ENCODE measurements at regions not wholly inside any gene's neighbourhood (a gene's known extent, or its start where the extent isn't known, plus 50 kb on each side); places are given as distances from the start of the nearest gene placed in this dataset.
"Not testable (repeated sequence)": the region's sequence is repeated elsewhere in the genome, so short reads cannot be mapped to it uniquely, and the experiment has no call there.

DNA sequence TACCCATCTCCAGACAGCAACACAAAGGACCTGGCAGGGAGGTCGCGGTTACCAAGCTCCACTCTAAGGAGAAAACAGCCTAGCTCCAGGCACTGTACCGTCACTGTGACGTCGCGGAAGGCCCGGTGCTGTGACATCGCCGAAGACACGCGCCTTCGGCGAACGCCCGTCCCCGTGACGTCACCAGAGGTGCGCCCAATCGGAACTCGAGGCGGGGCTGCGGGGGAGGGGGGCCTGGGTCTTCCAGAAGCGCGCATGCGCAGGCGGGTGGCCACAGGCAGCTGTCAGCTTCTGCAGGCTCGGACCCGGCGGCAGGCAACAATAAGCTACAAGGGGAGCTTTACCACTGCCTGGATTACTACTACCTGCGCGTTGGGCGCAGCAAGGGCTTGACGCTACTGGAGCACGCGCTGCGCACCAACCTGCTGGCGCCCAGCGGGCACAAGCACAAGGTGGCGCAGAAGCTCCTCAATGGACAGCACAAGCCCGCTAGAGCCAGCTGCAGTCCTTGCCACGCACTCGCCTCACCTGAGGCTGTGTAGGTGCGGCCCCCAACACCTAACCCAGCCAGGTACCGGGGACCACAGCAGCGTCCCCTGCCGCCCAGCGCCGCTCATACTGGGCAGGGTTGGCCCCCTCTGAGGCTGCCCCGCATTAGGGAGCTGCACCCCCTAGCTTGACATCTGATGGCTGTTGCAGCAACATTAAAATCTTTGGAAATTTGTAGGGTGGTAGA lies 208.4 kb downstream of the TPST1 start:
- DNase-seq (ENCODE audit: low read depth in 2 of 2) = peak; percentile 57 to 60

DNA sequence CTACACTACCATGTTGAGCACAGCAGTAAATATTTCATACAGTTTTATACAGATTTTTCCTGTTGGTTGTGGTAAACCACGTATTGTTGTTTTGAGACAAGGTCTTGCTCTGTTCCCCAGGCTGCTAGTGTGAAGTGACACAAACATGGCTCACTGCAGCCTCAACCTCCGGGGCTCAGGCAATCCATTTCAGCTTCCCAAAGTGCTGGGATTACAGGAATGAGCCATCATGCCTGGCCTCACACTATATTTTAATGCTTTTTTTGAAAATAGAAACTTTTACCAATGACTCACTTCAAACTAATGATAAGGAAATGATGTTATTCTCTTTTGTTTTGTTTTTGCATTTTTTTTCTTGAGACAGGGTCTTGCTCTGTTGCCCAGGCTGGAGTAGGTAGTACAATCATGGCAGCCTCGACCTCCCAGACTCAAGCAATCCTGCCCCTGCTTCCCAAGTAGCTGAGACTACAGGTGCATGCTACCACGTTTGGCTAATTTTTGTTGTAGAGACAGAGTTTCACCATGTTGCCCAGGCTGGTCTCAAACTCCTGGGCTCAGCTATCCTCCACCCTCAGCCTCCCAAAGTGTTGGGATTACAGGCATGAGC lies 210.6 kb downstream of the TPST1 start:
- no peak for DNase-seq (ENCODE audit: low read depth in 2 of 2)

DNA sequence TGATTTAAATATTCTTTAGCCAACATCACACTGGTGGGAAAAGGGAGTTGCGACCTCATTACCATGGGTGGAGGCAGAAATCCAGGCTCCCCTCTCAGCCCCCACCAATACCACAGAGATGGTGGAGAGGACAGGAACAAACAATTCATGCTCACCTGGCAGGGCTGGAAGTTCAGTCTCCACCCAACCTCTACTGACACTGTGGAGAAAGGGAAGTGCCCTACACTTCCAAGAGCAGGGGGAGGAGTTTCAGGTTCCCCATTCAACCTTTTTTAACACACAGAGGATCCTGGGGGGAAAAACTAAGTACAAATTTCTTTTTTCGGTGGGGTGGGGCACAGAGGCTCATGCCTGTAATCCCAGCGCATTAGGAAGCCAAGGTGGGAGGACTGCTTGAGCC lies 210.1 kb upstream of the KCTD7 start:
- no peak for DNase-seq (ENCODE audit: low read depth in 2 of 2)

DNA sequence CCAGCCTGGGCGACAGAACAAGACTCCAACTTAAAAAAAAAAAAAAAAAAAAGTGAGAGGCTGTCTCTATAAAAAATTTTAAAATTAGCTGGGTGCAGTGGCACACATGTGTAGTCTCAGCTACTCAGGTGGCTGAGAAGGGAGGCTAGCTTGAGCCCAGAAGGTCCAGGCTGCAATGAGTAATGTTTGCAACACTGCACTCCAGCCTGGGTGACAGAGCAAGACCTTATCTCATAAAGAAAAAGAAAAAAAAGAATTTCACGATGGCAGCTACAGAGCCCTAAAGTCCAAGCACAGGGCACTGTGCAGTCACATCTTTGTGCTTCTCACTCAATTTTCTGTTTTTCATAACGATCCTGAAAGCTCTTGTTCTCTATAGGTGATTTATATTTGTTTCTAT lies 209.5 kb upstream of the KCTD7 start:
- no peak for DNase-seq (ENCODE audit: low read depth in 2 of 2)

DNA sequence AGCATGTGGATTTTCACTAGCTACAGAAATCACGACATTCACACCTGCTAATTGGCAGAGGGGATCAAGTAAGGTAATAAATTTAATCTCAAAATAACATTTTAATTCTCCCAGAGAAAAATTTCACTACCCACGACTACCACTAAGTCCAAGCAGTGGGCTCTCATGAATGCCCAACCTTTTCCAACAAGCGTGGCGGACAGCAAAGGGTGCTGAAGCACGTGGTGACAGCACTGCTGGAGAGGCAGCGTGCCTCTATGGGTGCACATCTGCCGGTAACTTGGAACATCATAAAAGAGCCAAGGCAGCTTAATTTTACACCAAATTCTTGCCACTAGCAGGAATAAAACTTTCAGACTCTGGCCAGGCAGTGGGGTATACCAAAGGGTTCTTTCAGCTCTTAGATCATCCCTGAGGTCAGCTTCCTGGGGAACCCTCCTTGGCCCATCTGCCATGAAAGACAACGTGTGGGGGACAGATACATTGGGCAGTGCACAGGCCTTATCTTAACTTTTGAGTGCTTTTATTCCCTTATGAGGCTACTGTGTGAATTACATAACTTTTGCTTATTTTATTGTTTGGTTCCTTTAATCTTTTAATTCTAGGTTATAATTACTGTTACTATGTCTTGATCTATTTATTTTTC lies 206.7 kb upstream of the KCTD7 start:
- DNase-seq (ENCODE audit: low read depth in 2 of 2) = no peak

DNA sequence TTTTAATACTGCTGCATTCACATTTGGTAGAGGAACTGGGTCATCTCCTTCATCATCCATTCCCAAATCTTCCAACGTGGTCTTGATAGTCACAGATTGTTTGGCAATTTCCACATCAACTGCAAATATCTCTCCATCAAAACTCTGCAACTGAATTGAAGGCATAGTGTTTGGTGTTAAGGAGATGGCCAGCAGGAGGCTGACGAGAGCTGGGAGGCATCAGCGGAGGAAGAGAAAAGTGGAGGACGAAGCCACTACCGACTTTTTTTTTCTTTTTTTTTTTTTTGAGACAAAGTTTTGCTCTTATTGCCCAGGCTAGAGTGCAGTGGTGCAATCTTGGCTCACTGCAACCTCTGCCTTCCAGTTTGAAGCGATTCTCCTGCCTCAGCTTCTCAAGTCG lies 205.0 kb upstream of the KCTD7 start:
- no peak for DNase-seq (ENCODE audit: low read depth in 2 of 2)

DNA sequence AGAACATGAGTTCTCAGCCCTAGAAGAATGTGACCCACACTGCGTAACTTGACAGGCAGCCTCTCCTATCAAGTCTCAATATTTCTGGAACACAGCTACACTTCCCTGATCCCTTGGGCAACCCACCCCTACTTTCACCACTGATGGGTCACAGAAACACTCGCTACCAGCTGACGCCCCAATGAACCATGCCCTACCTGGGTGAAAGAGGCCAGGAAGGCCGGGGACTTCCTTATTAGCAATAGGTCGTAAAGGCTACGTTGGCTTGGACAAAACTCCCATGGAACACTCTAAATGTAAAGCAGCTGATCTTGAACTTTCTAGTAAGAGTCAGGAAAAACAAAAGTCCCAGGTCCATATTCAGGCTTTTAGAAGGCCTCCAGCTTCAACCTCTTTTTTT lies 202.3 kb upstream of the KCTD7 start:
- DNase-seq (ENCODE audit: low read depth in 2 of 2) = no peak

DNA sequence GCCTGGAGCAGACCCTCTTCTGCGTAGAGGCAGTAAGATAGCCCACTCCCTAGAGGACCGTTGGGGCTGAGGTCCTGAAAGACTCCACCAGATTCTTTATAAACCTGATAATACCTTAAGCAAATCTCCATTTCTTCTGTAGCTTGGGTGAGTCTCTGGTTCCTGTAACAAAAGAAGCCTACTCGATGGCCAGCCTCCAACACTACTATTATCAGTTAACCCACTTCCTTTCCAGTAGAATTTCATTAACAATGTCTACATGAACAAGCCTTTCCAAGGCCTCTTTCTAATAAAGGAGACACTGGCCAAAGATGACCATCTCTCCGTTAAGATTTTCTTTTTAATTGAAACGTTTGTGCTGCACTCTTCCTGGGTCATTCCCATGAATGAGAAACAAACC lies 201.7 kb upstream of the KCTD7 start:
- no peak for DNase-seq (ENCODE audit: low read depth in 2 of 2)

DNA sequence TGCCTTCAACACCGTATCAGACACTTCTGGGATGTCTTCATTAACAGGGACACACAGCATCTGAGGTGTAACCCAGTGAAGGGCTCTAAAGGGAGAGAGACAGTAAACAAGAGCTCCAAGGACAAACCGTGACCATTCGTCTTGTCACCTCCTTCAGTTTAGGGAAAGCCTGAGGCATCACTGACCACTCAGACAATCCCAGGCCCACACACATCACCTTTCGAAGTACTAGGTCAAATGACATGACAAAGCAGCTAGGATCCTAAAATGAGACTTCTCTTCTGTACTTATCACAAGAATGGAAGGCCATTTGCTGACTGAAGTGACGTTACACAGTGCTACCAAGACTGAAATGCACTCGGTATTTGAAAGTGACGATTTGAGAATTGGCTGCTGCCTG lies 200.7 kb upstream of the KCTD7 start:
- no peak for DNase-seq (ENCODE audit: low read depth in 2 of 2)

DNA sequence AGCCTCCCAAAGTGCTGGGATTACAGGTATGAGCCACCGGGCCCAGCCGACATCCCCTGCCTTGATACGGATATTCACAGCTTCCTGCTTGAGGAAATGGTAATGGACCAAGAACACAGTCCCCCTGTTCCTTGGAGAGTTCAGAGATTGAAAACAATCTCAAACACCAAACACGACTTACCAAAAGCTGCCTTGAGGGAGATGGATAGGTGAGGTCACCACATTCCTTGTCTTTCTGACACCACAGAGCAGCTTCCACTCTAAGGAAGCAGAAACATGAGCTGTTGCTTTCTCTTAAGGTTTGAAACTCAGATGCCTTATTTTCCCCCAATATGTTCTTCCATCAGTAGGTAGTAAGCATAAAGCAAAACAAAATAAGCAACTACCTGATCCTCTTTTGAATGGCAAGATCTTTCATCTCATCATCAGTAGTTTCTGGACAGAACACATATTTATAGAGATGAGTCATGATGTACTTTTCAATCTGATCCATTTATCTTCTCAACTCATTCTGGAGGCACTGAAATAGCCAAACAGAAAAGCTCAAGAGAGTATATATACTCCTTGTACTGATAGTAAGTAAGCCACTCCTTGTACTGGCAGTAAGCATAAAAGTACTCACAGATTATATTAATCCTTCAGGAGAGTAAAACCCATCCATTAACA lies 199.1 kb upstream of the KCTD7 start:
- DNase-seq (ENCODE audit: low read depth in 2 of 2) = no peak

DNA sequence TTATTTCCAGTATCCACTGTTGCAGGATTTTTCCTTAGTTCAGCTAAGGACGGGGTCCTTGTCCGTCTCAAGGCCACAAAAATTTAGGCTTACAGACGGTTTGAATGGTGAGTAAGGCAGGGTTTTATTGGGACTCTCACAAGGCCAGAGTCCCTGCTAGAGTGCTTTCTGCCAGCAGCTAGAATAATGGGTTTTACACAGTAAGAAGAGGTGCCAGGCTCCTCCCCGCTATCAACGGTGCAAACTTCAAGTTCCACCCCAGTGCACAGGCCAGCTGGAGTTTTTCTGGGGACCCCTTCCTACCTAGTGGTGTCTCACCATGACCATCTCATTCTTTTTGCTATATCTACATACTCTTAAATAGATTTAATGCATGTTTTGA lies 198.5 kb upstream of the KCTD7 start:
- no peak for DNase-seq (ENCODE audit: low read depth in 2 of 2)

DNA sequence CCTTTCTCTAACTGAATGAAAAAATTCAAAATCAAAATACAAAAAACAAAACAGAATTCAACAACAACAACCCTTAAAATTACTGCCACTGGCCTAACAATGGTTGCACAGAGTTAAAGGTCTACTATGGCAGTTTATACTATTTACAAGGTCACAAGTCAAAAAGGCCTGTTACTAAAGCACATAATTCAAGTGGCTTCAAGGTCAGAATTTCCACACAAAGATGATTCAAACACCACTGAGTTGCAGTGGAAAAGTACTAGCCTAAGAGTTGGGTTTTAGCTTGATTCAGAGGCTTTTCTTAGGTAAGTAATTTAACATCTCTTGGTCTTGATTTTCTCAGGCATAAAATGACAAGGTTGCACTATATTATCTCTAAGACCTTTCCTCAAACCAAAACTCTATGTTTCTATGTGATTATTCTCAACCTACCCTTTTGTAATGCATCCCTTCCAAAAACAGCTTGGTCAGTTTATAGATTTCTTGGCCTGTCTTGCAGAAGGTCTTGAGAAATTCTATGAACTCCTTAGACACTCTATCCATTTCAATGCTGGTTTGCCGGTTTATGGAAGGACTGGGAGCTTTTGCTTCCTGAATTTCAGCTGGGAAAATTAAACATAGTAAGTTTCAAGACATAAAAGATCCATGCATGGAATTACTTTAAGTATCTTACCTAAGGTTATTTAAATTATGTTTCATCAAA lies 189.8 kb upstream of the KCTD7 start:
- DNase-seq (ENCODE audit: low read depth in 2 of 2) = not testable (repeated sequence)

DNA sequence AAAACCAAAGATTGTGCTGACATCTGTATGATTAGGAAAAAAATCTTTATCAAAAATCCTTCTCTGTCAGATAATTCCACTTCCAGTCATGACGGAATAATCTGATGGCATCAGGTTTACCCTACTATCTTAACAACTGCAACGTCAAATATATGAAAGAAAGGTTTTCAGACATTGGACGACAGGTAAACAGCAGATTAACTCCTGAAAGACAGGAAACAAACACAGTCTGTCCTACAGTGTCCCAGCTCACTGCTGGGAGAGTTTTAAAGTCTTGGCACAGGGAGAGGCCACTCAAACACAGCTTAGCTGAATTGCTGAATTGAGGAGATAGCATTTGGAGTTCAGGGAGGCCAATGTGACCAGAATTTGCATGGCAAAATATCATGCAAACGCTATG lies 186.3 kb upstream of the KCTD7 start:
- DNase-seq (ENCODE audit: low read depth in 2 of 2) = no peak

DNA sequence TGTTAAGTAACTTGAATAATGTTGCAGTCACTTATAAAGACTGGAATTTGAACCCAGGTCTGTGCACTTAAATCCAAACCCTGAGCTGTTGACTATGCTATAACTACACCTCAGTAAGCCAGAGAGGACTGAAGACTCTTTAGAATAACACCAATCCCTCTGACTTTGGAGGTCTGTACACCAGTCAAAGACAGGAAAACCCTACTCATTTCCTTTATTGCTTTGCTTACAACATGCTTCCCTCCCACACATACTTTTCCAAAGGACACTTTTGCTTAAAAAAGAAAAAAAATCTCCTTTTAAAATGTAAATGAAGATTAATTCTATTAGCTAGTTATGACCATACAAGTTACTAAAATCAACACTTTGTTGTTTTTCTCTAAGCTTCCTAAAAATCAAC lies 184.7 kb upstream of the KCTD7 start:
- no peak for DNase-seq (ENCODE audit: low read depth in 2 of 2)

DNA sequence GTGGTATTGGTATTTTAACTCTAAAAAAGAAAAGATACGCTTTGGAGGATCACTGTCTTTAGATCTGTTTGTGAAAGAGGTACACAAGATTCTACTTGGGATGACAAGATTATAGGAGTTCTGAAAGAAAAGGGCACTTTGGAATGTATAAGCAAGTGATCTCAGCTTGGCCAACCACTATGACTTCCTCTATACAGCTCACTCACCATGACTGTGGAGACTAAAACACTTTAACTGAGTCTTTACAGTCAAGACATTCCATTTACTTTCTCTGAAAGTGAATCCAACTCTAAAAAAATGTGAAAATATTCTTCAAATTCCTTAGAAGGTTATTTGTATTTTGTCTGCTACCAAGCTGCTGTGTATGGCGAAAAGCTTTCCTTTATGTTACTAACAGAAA lies 181.7 kb upstream of the KCTD7 start:
- not testable (repeated sequence) for DNase-seq (ENCODE audit: low read depth in 2 of 2)

DNA sequence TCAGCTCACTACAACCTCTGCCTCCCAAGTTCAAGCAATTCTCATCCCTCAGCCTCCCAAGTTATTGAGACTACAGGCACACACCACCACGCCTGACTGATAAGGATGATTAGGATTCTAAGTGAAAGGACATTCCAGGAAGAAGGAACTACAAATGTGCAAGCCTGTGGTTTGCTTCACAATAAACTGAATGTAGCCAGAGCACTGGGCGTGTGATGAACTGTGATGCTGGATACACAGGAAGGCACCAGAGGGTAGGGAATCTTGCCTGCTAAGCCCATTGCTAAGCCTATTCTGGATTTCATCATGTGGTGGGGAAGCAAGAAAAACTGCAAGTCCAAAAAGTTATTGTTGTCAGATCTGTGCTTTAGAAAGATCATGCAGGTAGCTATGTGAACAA lies 177.9 kb upstream of the KCTD7 start:
- DNase-seq (ENCODE audit: low read depth in 2 of 2) = not testable (repeated sequence)

DNA sequence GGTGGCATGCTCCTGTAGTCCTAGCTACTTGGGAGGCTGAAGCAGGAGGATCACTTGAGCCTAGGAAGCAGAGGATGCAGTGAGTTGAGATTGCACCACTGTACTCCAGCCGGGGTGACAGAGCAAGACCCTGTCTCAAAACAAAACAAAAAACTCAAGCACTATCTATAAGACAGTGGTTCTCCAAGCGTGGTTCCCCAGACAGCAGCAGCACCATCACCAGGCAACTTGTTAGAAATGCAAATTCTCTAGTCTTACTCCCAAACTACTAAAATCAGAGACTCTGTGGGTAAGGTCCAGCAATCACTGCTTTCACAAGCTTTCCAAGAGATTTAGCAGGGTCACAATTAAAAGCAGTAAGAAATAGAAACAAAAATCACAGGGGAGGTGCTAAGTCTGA lies 177.0 kb upstream of the KCTD7 start:
- not testable (repeated sequence) for DNase-seq (ENCODE audit: low read depth in 2 of 2)

DNA sequence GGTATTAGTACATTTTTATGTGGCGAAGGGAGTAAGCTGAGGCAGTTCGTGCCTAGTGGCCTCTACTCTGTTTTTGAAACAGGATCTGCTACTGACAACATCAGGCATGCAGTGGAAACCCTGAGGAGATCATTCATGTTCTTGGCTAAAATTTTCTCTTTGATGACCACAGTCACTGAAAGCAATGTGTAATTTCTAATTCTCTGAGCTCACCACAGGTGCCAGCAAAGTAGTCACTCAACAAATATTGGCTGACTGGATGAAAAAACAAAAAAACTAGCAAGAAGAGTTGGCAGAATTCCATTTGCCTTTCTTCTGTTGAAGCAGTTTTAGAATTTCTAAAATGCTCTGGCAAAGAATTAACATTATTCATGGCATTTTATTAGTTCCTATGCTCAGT lies 176.5 kb upstream of the KCTD7 start:
- no peak for DNase-seq (ENCODE audit: low read depth in 2 of 2)

DNA sequence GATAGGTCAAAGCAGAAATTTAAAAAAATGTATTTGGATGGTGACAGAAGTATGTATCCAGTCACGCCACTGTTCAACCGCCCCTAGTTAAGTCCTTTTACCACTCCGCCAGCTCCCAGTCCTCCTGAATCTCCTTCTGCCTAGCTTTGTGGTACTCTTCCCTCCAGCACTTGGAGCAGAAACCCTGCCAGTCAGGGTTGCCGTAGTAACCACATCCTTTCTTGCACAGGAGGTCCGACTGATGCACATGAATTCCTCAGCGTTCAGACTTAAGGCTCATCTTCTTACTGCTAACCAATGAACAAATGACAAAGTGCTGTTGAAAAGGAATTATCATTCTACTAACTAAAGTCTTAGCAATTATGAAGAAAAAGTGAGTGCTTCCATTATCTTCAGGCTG lies 175.3 kb upstream of the KCTD7 start:
- DNase-seq (ENCODE audit: low read depth in 2 of 2) = no peak

DNA sequence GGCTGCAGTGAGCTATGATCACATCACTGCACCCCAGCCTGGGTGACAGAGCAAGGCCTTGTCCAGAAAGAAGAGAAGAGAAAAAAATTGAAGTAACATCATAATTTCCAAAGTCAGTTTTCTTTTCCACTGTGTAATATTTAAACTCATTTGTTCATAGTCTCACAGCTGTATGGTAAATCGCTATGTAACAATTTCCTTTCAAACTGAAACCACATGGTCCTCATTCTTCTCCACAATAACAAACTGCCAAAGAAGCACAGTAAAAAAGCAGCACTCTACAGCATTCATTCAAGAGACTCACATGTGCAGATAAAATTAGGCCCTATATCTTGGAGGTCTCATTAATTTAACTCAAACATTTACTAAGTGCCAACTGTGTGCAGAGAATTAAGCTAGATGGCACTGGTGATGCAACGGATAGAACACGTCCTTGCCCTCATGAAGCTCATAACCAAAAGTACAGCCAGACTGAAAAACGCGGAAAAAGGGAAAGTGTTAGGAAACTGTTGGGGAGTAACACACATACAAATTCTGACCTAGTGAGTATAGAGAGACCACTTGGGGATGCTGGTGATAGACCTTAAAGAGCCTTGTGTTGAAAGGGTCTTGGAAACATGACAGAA lies 174.0 kb upstream of the KCTD7 start:
- DNase-seq (ENCODE audit: low read depth in 2 of 2) = no peak

DNA sequence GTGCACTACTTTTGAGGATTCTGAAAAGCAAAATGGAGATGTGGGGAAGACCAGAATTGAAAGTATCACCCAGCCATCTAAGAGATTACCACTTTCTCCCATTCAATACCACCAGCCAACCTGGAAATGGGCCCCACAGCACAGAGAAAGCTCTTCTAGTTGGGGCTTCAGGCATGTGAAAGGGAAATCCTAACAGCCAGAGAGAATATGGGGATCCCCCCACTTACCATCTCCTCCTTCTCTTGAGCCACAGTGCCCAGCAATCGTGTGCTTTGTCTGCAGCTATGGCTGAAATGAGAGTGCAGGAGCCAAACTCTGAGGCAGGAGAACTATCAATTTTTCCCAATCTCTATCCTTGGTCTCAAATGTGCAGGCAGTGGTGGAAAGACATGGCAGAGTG lies 173.2 kb upstream of the KCTD7 start:
- not testable (repeated sequence) for DNase-seq (ENCODE audit: low read depth in 2 of 2)

DNA sequence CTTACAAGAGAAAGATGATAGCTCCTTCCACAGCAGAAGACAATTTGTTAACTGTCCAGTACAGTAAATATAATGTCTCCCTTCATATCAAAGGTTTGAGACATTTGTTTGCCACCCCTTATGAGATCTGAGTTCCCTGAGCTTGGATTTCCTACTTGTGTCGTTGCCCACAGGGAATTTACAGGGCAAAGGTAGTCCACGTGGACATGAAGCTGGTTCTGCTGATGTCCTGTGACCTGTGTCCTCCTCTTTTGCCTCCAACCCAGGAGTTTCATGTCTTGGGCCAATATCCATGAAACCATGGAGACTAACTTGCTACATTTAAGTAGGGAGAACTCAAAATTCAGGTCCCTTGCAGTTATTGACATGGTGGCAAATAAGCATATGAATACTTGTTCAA lies 172.2 kb upstream of the KCTD7 start:
- DNase-seq (ENCODE audit: low read depth in 2 of 2) = not testable (repeated sequence)
